Activated CD8-positive, alpha-beta T cell treated with anti-CD3 and anti-CD28 coated beads for 36 hours (primary cell): ENCODE measurements at regions not wholly inside any gene's neighbourhood (a gene's known extent, or its start where the extent isn't known, plus 50 kb on each side); places are given as distances from the start of the nearest gene placed in this dataset.

Experiments
- ATAC-seq: fragments of 200-7000 bp; cut with Tn5 transposase; one replicate; pipeline ENCODE4 v1.10.0; 2021; ENCODE audit warnings: mild to moderate bottlenecking, moderate library complexity
- CTCF ChIA-PET: fragments of 350-600 bp; sonication (Branson Sonifier 250); formaldehyde crosslinking; loops from one replicate; lab custom pipeline; 2021; ENCODE audit warnings: antibody characterized with exemption; lab: Charles Lee
- POLR2A ChIA-PET: fragments of 350-600 bp; sonication (Branson Sonifier 250); formaldehyde crosslinking; loops from one replicate; lab custom pipeline; 2021; ENCODE audit warnings: antibody characterized with exemption; lab: Charles Lee
- DNase-seq: peaks from one replicate; pipeline ENCODE4 v3.0.0-alpha.2; 2020
- H3K27ac Mint-ChIP-seq: one replicate; pipeline ENCODE4 v1.8.0; 2021; ENCODE audit warnings: mild to moderate bottlenecking, mixed read lengths
- H3K27me3 Mint-ChIP-seq: one replicate; pipeline ENCODE4 v1.8.0; 2021; ENCODE audit warnings: mixed read lengths
- H3K36me3 Mint-ChIP-seq: one replicate; pipeline ENCODE4 v1.8.0; 2021; ENCODE audit warnings: low read depth, mixed read lengths
- H3K4me1 Mint-ChIP-seq: one replicate; pipeline ENCODE4 v1.8.0; 2021; ENCODE audit warnings: low read depth, mixed read lengths
- H3K4me3 Mint-ChIP-seq: one replicate; pipeline ENCODE4 v1.8.0; 2021; ENCODE audit warnings: mild to moderate bottlenecking, moderate library complexity, mixed read lengths
- H3K9me3 Mint-ChIP-seq: one replicate; pipeline ENCODE4 v1.8.0; 2021; ENCODE audit warnings: mixed read lengths
- CTCF ChIP-seq: fragments of 200-600 bp; IDR thresholded peaks from one replicate; pipeline ENCODE4 v1.8.0; 2022; ENCODE audit warnings: antibody characterized with exemption, mild to moderate bottlenecking
- intact Hi-C: fragments of 100-400 bp; cut with micrococcal nuclease; formaldehyde crosslinking; loops from one replicate; pipeline ENCODE4 v1.10.0; 2022

DNA sequence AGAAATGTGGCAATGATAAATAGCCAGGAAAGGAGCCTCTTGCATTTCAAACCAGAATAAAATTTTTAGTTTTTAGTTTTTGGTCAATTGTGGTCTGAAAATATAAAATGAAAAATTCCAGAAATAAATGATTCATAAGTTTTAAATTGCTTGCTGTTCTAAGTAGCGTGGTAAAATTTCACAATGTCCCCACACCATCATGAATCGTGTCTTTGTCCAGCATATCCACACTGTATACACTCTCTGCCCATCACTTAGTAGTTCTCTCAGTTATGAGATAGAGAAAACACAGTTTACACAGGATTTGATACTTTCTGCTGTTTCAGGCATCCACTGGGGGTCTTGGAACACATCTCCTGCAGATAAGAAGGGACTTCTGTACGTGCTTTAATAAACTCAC is 783.9 kb downstream of the TSN start:
- DNase-seq, result no peak
- Mint-ChIP-seq H3K4me3 (no peak overlapping the region), H3K9me3 (no peaks in the 10 kb centered on the region), H3K36me3 (no peaks in the 10 kb centered on the region), H3K4me1 (no peaks in the 10 kb centered on the region), H3K27ac (no peak overlapping the region), H3K27me3 (no peaks in the 10 kb centered on the region)
- intact Hi-C loops, result no loop called here
- TF ChIP-seq CTCF, result no peak
- no peak for ATAC-seq
- CTCF ChIA-PET, result no interaction called here
- POLR2A ChIA-PET, result no interaction called here

DNA sequence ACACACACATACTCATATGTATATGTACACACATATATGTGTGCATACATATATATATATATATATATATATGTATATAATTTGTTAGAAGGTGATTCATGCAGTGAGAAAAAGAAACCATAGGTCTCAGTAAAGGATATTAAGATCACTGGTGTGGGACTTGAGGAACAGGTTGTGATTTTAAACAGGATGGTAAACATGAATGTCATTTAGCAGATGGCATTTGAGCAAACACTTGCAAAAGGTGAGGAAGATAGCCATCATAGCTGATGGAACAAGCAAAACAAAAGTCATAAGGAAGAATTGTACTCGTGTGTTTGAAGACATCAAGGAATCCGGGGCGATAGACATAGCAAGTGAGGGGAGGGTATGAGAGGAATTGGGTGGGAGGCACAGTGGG is 784.5 kb downstream of the TSN start:
- no peak for ATAC-seq
- H3K27ac Mint-ChIP-seq, result no peak overlapping the region
- no peak for DNase-seq
- no peaks in the 10 kb centered on the region for H3K9me3 Mint-ChIP-seq
- H3K4me3 Mint-ChIP-seq, result no peak overlapping the region
- no peaks in the 10 kb centered on the region for H3K27me3 Mint-ChIP-seq
- ChIA-PET CTCF (no interaction called here), POLR2A (no interaction called here)
- no peaks in the 10 kb centered on the region for H3K36me3 Mint-ChIP-seq
- intact Hi-C loops, result no loop called here
- no peaks in the 10 kb centered on the region for H3K4me1 Mint-ChIP-seq
- TF ChIP-seq CTCF, result no peak

GRCh38 chr2:122542236-122542635 is 786.8 kb downstream of the TSN start:
- DNase-seq (no peak), ATAC-seq (no peak)
- Mint-ChIP-seq H3K36me3 (no peaks in the 10 kb centered on the region), H3K27me3 (no peaks in the 10 kb centered on the region), H3K9me3 (no peaks in the 10 kb centered on the region), H3K4me1 (no peaks in the 10 kb centered on the region), H3K27ac (no peak overlapping the region), H3K4me3 (no peak overlapping the region)
- POLR2A ChIA-PET, result no interaction called here
- intact Hi-C loops, result no loop called here
- TF ChIP-seq CTCF, result no peak
- CTCF ChIA-PET, result no interaction called here

GRCh38 chr2:122542646-122543045 is 787.2 kb downstream of the TSN start:
- ATAC-seq (no peak), DNase-seq (no peak)
- no peak overlapping the region for H3K27ac Mint-ChIP-seq
- intact Hi-C loops, result no loop called here
- no peak overlapping the region for H3K4me3 Mint-ChIP-seq
- no peak for TF ChIP-seq CTCF
- no peaks in the 10 kb centered on the region for H3K36me3 Mint-ChIP-seq
- CTCF ChIA-PET, result no interaction called here
- H3K9me3 Mint-ChIP-seq, result no peaks in the 10 kb centered on the region
- POLR2A ChIA-PET, result no interaction called here
- H3K4me1 Mint-ChIP-seq, result no peaks in the 10 kb centered on the region
- H3K27me3 Mint-ChIP-seq, result no peaks in the 10 kb centered on the region

DNA sequence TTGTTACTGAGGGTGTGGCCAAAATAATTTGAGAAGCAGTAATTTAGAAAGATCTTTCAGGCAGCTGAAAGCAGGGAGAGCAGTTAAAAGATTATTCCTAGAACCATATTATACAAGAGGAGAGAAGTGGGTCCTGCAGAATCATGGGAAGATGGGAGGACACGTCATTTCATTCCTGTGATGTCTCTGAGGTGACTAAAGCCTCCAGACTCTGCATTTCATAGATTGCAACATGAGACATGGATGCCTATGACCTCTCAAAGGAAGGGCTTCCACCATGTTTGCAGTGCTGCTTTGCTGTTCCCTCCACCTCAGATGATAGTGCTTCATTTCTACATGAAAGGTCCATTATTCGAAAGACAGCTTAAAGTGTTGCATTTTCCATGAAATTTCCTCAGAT is 788.4 kb downstream of the TSN start:
- CTCF ChIA-PET, result no interaction called here
- intact Hi-C loops, result no loop called here
- POLR2A ChIA-PET, result no interaction called here
- no peak for TF ChIP-seq CTCF
- Mint-ChIP-seq H3K4me3 (no peak overlapping the region), H3K9me3 (no peaks in the 10 kb centered on the region), H3K4me1 (no peaks in the 10 kb centered on the region), H3K36me3 (no peaks in the 10 kb centered on the region), H3K27ac (no peak overlapping the region), H3K27me3 (no peaks in the 10 kb centered on the region)
- ATAC-seq (no peak), DNase-seq (no peak)
